Kidney glomerular epithelial cell (primary cell): ENCODE measurements at regions not wholly inside any gene's neighbourhood (a gene's known extent, or its start where the extent isn't known, plus 50 kb on each side); places are given as distances from the start of the nearest gene placed in this dataset.
"Not testable (repeated sequence)": the region's sequence is repeated elsewhere in the genome, so short reads cannot be mapped to it uniquely, and the experiment has no call there.

ENCODE experiments used
- DNase-seq: peaks from one replicate; lab custom pipeline; 2025; lab: John Stamatoyannopoulos, UW

- DNase-seq, result no peak
Measured at GRCh38 chr22:47872761-47873535, 1110.5 kb downstream of the TBC1D22A start.

GRCh38 chr22:47865626-47866025 is 1103.2 kb downstream of the TBC1D22A start:
- no peak for DNase-seq

- DNase-seq, result no peak
Measured at GRCh38 chr22:47862394-47862793, 1099.9 kb downstream of the TBC1D22A start.

- not testable (repeated sequence) for DNase-seq
Measured at GRCh38 chr22:47860907-47861306, 1098.5 kb downstream of the TBC1D22A start.

- DNase-seq, result no peak
Measured at GRCh38 chr22:47859881-47860525, 1097.6 kb downstream of the TBC1D22A start.

GRCh38 chr22:47858773-47859306 is 1096.4 kb downstream of the TBC1D22A start:
- no peak for DNase-seq

- DNase-seq, result no peak
Measured at GRCh38 chr22:47854680-47855079, 1092.2 kb downstream of the TBC1D22A start.

- no peak for DNase-seq
Measured at GRCh38 chr22:47854251-47854650, 1091.8 kb downstream of the TBC1D22A start.

GRCh38 chr22:47853750-47854149 is 1091.3 kb downstream of the TBC1D22A start:
- DNase-seq, result no peak

- no peak for DNase-seq
Measured at GRCh38 chr22:47851586-47851985, 1089.1 kb downstream of the TBC1D22A start.

- no peak for DNase-seq
Measured at GRCh38 chr22:47850644-47851151, 1088.2 kb downstream of the TBC1D22A start.

GRCh38 chr22:47849576-47849975 is 1087.1 kb downstream of the TBC1D22A start:
- no peak for DNase-seq

- DNase-seq, result no peak
Measured at GRCh38 chr22:47848184-47848920, 1085.9 kb downstream of the TBC1D22A start.

GRCh38 chr22:47847131-47847890 is 1084.9 kb downstream of the TBC1D22A start:
- DNase-seq, result no peak

- no peak for DNase-seq
Measured at GRCh38 chr22:47846206-47846605, 1083.8 kb downstream of the TBC1D22A start.

GRCh38 chr22:47842119-47842518 is 1079.7 kb downstream of the TBC1D22A start:
- no peak for DNase-seq

- no peak for DNase-seq
Measured at GRCh38 chr22:47841156-47841555, 1078.7 kb downstream of the TBC1D22A start.

- no peak for DNase-seq
Measured at GRCh38 chr22:47839595-47840227, 1077.3 kb downstream of the TBC1D22A start.

- DNase-seq, result no peak
Measured at GRCh38 chr22:47837703-47838102, 1075.3 kb downstream of the TBC1D22A start.

GRCh38 chr22:47836957-47837356 is 1074.5 kb downstream of the TBC1D22A start:
- DNase-seq, result peak; percentile 74

- peak; percentile 88 for DNase-seq
Measured at GRCh38 chr22:47835726-47836125, 1073.3 kb downstream of the TBC1D22A start.
